HG03039 (cell line): ENCODE measurements at regions not wholly inside any gene's neighbourhood (a gene's known extent, or its start where the extent isn't known, plus 50 kb on each side); places are given as distances from the start of the nearest gene placed in this dataset.
"Not testable (repeated sequence)": the region's sequence is repeated elsewhere in the genome, so short reads cannot be mapped to it uniquely, and the experiment has no call there.

ENCODE experiments used
- ATAC-seq: cut with Tn5 transposase; IDR thresholded peaks from one replicate; pipeline ENCODE4 v1.9.1; 2021; ENCODE audit warnings: mild to moderate bottlenecking, moderate library complexity; ENCODE audit not compliant: unreplicated experiment

- ATAC-seq = not testable (repeated sequence)
Observed at GRCh38 chr5:91448079-91448478, 65.0 kb upstream of the ARRDC3 start.

DNA sequence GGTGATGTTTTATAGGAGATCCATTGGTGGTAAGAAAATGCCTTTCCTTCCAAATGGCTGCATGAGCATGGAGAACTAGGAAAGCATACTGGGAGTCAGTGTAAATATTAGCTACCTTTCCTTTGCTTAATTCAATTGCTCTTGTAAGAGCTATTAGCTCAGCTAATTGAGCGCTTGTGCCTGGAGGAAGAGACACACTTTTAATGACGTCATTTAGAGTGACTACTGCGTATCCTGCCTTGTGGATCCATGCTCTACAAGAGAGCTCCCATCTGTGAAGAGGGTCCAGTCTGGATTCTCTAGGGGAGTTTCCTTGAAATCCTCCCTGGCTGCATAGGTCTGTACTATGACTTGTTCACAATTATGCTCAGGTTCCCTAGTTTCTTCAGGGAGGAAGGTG is 63.8 kb upstream of the ARRDC3 start:
- not testable (repeated sequence) for ATAC-seq

GRCh38 chr5:91443761-91444467 is 60.8 kb upstream of the ARRDC3 start:
- ATAC-seq = peak; percentile 76

DNA sequence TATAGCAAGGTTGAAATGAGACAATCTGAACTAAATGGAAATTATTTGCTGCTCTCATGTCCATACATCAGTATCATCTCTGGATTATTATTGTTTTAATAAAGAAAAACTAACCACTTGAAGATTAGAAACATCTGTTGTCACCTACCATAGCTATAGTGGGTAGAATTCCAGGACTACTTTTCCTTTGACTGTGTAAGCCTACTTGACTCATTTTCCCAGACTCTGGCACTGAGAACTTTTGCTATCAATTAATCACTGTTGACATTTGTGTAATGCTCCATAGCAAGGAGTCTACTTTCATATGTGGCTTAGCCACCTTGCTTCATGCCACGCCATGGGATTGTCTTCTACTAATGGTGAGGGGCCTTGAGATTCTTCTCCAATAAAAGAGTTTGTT is 59.9 kb upstream of the ARRDC3 start:
- no peak for ATAC-seq

DNA sequence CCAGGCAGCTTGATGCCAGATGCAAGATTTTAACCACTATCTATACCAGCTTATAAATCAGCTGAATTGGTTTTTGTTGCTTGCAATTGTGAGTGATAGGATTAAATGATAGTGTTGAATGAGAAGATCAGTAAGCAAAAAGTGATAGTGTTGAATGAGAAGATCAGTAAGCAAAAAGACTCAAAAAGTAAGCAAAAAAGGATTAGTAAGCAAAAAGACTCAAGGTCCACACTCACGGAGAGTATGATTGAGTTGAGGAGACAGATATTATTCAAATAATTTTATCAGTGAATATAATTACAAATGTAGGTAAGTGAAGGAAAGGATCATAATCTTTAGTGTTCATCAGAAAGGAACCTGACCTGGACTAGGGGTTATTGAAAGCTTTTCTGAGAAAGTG is 58.0 kb upstream of the ARRDC3 start:
- ATAC-seq = no peak

- no peak for ATAC-seq
Observed at GRCh38 chr5:91438871-91439270, 55.8 kb upstream of the ARRDC3 start.

- no peak for ATAC-seq
Observed at GRCh38 chr5:91436241-91436640, 53.1 kb upstream of the ARRDC3 start.

- no peak for ATAC-seq
Observed at GRCh38 chr5:91434348-91434747, 51.2 kb upstream of the ARRDC3 start.

DNA sequence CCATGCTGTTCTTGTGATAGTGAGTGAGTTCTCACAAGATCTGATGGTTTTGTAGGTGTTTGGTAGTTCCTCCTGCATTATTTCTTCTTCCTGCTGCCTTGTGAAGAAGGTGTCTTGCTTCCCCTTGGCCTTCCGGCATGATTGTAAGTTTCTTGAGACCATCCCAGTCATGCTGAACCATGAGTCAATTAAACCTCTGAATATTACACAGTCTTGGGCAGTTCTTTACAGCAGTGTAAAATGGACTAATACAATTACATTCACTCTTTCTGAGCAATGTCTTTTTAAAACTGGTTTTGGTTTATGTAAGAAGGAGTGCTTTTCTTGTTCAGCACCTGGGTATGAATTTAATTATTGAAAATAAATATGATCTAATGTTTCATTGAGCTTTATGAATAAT is 50.7 kb upstream of the ARRDC3 start:
- ATAC-seq = no peak
